CD4-positive, alpha-beta T cell (primary cell): ENCODE measurements at regions not wholly inside any gene's neighbourhood (a gene's known extent, or its start where the extent isn't known, plus 50 kb on each side); places are given as distances from the start of the nearest gene placed in this dataset.

Experiments
- ATAC-seq: fragments of 200-7000 bp; cut with Tn5 transposase; one replicate; pipeline ENCODE4 v1.10.0; 2022; ENCODE audit warnings: mild to moderate bottlenecking; ENCODE audit not compliant: poor library complexity
- CTCF ChIA-PET: fragments of 350-600 bp; sonication (Branson Sonifier 250); formaldehyde crosslinking; loops from one replicate; lab custom pipeline; 2021; ENCODE audit warnings: antibody characterized with exemption, inconsistent platforms; lab: Charles Lee
- POLR2A ChIA-PET: fragments of 350-600 bp; sonication (Branson Sonifier 250); formaldehyde crosslinking; loops from one replicate; lab custom pipeline; 2021; ENCODE audit warnings: antibody characterized with exemption, inconsistent platforms; lab: Charles Lee
- DNase-seq, 14 experiments: peaks; one replicate each; pipeline ENCODE4 v3.0.0-alpha.2; 2013 to 2020; ENCODE audit warnings: mixed read lengths in 2 of 14
- H3K27ac ChIP-seq, 2 donors: one replicate each; pipeline versions ENCODE4 v1.5.1 to v1.7.0; 2013; ENCODE audit warnings: low read length in 2 of 2, low read depth in 1 of 2, mild to moderate bottlenecking in 1 of 2
- H3K27me3 ChIP-seq, 2 experiments: 1 replicate in 1 of 2; 2 replicates in 1 of 2; pipeline versions ENCODE4 v1.6.1 to v1.7.0; 2013; ENCODE audit warnings: low read length in 2 of 2, control low read depth in 1 of 2, mild to moderate bottlenecking in 1 of 2, moderate library complexity in 1 of 2; ENCODE audit not compliant: insufficient read depth in 2 of 2, control insufficient read depth in 1 of 2
- H3K36me3 ChIP-seq: one replicate; pipeline ENCODE4 v1.6.1; 2013; ENCODE audit warnings: low read length, control low read depth; ENCODE audit not compliant: insufficient read depth
- H3K4me1 ChIP-seq: one replicate; pipeline ENCODE4 v1.6.1; 2013; ENCODE audit warnings: low read length, control low read depth; ENCODE audit not compliant: insufficient read depth
- H3K4me3 ChIP-seq: one replicate; pipeline ENCODE4 v1.5.1; 2013; ENCODE audit warnings: mild to moderate bottlenecking, low read length, moderate library complexity
- H3K9me3 ChIP-seq, 2 experiments: 1 replicate in 1 of 2; 2 replicates in 1 of 2; pipeline versions ENCODE4 v1.6.1 to v1.7.0; 2013; ENCODE audit warnings: low read length in 2 of 2, mild to moderate bottlenecking in 2 of 2, control low read depth in 1 of 2, moderate library complexity in 1 of 2; ENCODE audit not compliant: control insufficient read depth in 1 of 2, insufficient read depth in 1 of 2
- H3K27ac Mint-ChIP-seq: one replicate; pipeline ENCODE4 v1.8.0; 2020; ENCODE audit warnings: mixed read lengths
- H3K27me3 Mint-ChIP-seq: one replicate; pipeline ENCODE4 v1.8.0; 2021; ENCODE audit warnings: mixed read lengths
- H3K36me3 Mint-ChIP-seq: one replicate; pipeline ENCODE4 v1.8.0; 2021; ENCODE audit warnings: low read depth, mixed read lengths
- H3K4me1 Mint-ChIP-seq: one replicate; pipeline ENCODE4 v1.8.0; 2021; ENCODE audit warnings: low read depth, mixed read lengths
- H3K4me3 Mint-ChIP-seq: one replicate; pipeline ENCODE4 v1.8.0; 2020; ENCODE audit warnings: mild to moderate bottlenecking, mixed read lengths
- H3K9me3 Mint-ChIP-seq: one replicate; pipeline ENCODE4 v1.8.0; 2020; ENCODE audit warnings: mixed read lengths
- CTCF ChIP-seq: fragments of 200-600 bp; IDR thresholded peaks from one replicate; pipeline ENCODE4 v1.8.0; 2022; ENCODE audit warnings: antibody characterized with exemption, mild to moderate bottlenecking
- intact Hi-C, 2 experiments: fragments of 100-400 bp; cut with DNase I in 1 of 2; cut with micrococcal nuclease in 1 of 2; formaldehyde crosslinking; loops; one replicate each; pipeline versions ENCODE4 v1.15.1 to v1.9.0; 2023 to 2025; cut with DNase I, micrococcal nuclease

- DNase-seq (no peak), ATAC-seq (no peak)
- no peak overlapping the region for H3K4me3 ChIP-seq
- TF ChIP-seq CTCF, result no peak
- Mint-ChIP-seq H3K27ac (no peak overlapping the region), H3K4me1 (no peaks in the 10 kb centered on the region), H3K36me3 (no peaks in the 10 kb centered on the region), H3K4me3 (no peak overlapping the region), H3K27me3 (peaks cover 11% of the 10 kb centered on the region), H3K9me3 (peaks cover 4% of the 10 kb centered on the region)
- H3K27ac ChIP-seq, result no peak overlapping the region
- ChIA-PET CTCF (no interaction called here), POLR2A (no interaction called here)
- intact Hi-C loops, result no loop called here
- H3K27me3 ChIP-seq, result peaks cover 5 to 7% of the 10 kb centered on the region in 2 experiments
- no peaks in the 10 kb centered on the region for H3K36me3 ChIP-seq
- H3K4me1 ChIP-seq, result no peaks in the 10 kb centered on the region
- no peaks in the 10 kb centered on the region for H3K9me3 ChIP-seq
Measured at GRCh38 chr17:33888455-33888854, 366.6 kb upstream of the CCL2 start.

GRCh38 chr17:33889040-33889439 lies 366.0 kb upstream of the CCL2 start:
- H3K9me3 Mint-ChIP-seq, result peaks cover 2% of the 10 kb centered on the region
- CTCF ChIA-PET, result no interaction called here

GRCh38 chr17:33889766-33890165 lies 365.3 kb upstream of the CCL2 start:
- H3K9me3 Mint-ChIP-seq, result no peaks in the 10 kb centered on the region
- H3K27me3 ChIP-seq, result peaks cover 5 to 7% of the 10 kb centered on the region in 2 experiments
- H3K36me3 Mint-ChIP-seq, result no peaks in the 10 kb centered on the region
- no peak for ATAC-seq
- H3K9me3 ChIP-seq, result no peaks in the 10 kb centered on the region
- no peak for DNase-seq
- no peaks in the 10 kb centered on the region for H3K36me3 ChIP-seq
- H3K4me1 Mint-ChIP-seq, result no peaks in the 10 kb centered on the region
- no peak overlapping the region for H3K27ac ChIP-seq
- CTCF ChIA-PET, result no interaction called here
- H3K27ac Mint-ChIP-seq, result no peak overlapping the region
- intact Hi-C loops, result no loop called here
- POLR2A ChIA-PET, result no interaction called here
- TF ChIP-seq CTCF, result no peak
- H3K4me3 ChIP-seq, result no peak overlapping the region
- no peaks in the 10 kb centered on the region for H3K4me1 ChIP-seq
- peaks cover 8% of the 10 kb centered on the region for H3K27me3 Mint-ChIP-seq
- no peak overlapping the region for H3K4me3 Mint-ChIP-seq

More at GRCh38 chr17:33889040-33889439, 366.0 kb upstream of the CCL2 start:
- H3K36me3 ChIP-seq, result no peaks in the 10 kb centered on the region
- POLR2A ChIA-PET, result no interaction called here
- no peak for TF ChIP-seq CTCF
- Mint-ChIP-seq H3K4me3 (no peak overlapping the region), H3K27me3 (peaks cover 11% of the 10 kb centered on the region), H3K27ac (no peak overlapping the region), H3K36me3 (no peaks in the 10 kb centered on the region), H3K4me1 (no peaks in the 10 kb centered on the region)
- ATAC-seq, result no peak
- H3K27ac ChIP-seq, result no peak overlapping the region
- no peak for DNase-seq
- H3K27me3 ChIP-seq, result peaks cover 5 to 7% of the 10 kb centered on the region in 2 experiments
- intact Hi-C loops, result no loop called here
- H3K9me3 ChIP-seq, result no peaks in the 10 kb centered on the region
- H3K4me1 ChIP-seq, result no peaks in the 10 kb centered on the region
- no peak overlapping the region for H3K4me3 ChIP-seq
